Midbrain (tissue), 1 donor: ENCODE measurements at regions not wholly inside any gene's neighbourhood (a gene's known extent, or its start where the extent isn't known, plus 50 kb on each side); places are given as distances from the start of the nearest gene placed in this dataset.

Experiments
- DNase-seq: peaks from one replicate; lab custom pipeline; 2025; lab: John Stamatoyannopoulos, UW

- DNase-seq = peak; percentile 52
Observed at GRCh38 chr2:8583400-8584173, 98.3 kb upstream of the ID2 start.

- DNase-seq = no peak
Observed at GRCh38 chr2:8584174-8585066, 97.4 kb upstream of the ID2 start.

GRCh38 chr2:8586457-8587051, 95.3 kb upstream of the ID2 start:
- no peak for DNase-seq

- no peak for DNase-seq
Observed at GRCh38 chr2:8587251-8587791, 94.5 kb upstream of the ID2 start.

GRCh38 chr2:8587920-8588830, 93.7 kb upstream of the ID2 start:
- no peak for DNase-seq

GRCh38 chr2:8588831-8589191, 93.0 kb upstream of the ID2 start:
- no peak for DNase-seq

GRCh38 chr2:8589721-8590120, 92.1 kb upstream of the ID2 start:
- no peak for DNase-seq

- no peak for DNase-seq
Observed at GRCh38 chr2:8590938-8591337, 90.9 kb upstream of the ID2 start.

- DNase-seq = no peak
Observed at GRCh38 chr2:8592736-8593135, 89.1 kb upstream of the ID2 start.

- DNase-seq = no peak
Observed at GRCh38 chr2:8593243-8593642, 88.6 kb upstream of the ID2 start.

- no peak for DNase-seq
Observed at GRCh38 chr2:8594731-8595427, 87.0 kb upstream of the ID2 start.

- no peak for DNase-seq
Observed at GRCh38 chr2:8595428-8595805, 86.4 kb upstream of the ID2 start.

- DNase-seq = no peak
Observed at GRCh38 chr2:8595811-8596600, 85.8 kb upstream of the ID2 start.

- no peak for DNase-seq
Observed at GRCh38 chr2:8597094-8597493, 84.8 kb upstream of the ID2 start.

GRCh38 chr2:8597559-8598225, 84.2 kb upstream of the ID2 start:
- DNase-seq = no peak

GRCh38 chr2:8598295-8599165, 83.3 kb upstream of the ID2 start:
- no peak for DNase-seq

GRCh38 chr2:8599421-8600242, 82.2 kb upstream of the ID2 start:
- DNase-seq = no peak

GRCh38 chr2:8600456-8600855, 81.4 kb upstream of the ID2 start:
- DNase-seq = no peak
